ENCODE measurements at regions not wholly inside any gene's neighbourhood (a gene's known extent, or its start where the extent isn't known, plus 50 kb on each side); places are given as distances from the start of the nearest gene placed in this dataset.

DNA sequence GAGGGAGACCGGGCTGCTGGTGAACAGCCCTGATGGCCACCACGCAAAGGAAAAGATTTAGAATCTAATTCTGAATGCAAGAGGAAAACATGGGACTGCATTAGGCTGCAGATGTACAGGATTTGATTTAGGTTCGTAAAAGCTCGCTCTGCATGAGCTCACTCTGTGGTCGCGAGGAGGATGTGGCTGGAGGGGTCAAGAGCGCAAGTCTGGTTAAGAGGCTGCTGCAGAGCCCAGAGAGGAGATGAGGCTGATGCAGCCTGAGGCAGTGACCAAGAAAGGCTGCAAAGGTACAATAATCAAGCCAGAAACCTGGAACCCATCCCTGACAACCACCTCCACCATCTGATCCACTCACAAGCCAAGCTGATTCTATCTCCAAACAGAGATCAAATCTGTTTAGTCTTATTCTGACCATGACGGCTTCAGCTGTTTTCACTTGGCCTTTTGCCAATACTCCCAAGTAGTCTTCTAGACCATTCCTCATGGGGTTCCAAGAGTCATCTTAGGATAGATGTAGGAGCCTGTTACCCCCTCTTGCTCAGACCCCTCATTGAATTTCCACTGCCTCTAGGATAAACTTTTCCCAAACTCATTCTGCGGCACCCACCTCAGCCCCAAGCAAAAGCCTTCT is 58.9 kb upstream of the ARL4C start:
- no peak overlapping the region for H4K5ac ChIP-seq (ENCODE audit: insufficient read length, low read depth, low read length)
- H2BK120ac ChIP-seq (ENCODE audit: low read depth, low read length, poor library complexity, severe bottlenecking) = no peak overlapping the region
- H2BK20ac ChIP-seq (ENCODE audit: low read depth, low read length, poor library complexity, severe bottlenecking) = no peak overlapping the region
- H3K14ac ChIP-seq (ENCODE audit: insufficient read depth, low read length) = no peak overlapping the region
- TF ChIP-seq, protein P1, sequence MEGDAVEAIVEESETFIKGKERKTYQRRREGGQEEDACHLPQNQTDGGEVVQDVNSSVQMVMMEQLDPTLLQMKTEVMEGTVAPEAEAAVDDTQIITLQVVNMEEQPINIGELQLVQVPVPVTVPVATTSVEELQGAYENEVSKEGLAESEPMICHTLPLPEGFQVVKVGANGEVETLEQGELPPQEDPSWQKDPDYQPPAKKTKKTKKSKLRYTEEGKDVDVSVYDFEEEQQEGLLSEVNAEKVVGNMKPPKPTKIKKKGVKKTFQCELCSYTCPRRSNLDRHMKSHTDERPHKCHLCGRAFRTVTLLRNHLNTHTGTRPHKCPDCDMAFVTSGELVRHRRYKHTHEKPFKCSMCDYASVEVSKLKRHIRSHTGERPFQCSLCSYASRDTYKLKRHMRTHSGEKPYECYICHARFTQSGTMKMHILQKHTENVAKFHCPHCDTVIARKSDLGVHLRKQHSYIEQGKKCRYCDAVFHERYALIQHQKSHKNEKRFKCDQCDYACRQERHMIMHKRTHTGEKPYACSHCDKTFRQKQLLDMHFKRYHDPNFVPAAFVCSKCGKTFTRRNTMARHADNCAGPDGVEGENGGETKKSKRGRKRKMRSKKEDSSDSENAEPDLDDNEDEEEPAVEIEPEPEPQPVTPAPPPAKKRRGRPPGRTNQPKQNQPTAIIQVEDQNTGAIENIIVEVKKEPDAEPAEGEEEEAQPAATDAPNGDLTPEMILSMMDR (conservative IDR thresholded peaks at IDR 0.05) = no peak
- no peak overlapping the region for H3T11ph ChIP-seq (ENCODE audit: low read length)
- H2AFZ ChIP-seq (ENCODE audit: low read length) = no peak overlapping the region
- no peak overlapping the region for H3K27ac ChIP-seq (ENCODE audit: insufficient read length, low read depth, low read length)
- Mint-ChIP-seq H3K36me3 (ENCODE audit: insufficient read depth in 1 of 3, low read depth in 3 of 3) (peaks cover 3 to 19% (median 6%) of the 10 kb centered on the region in 3 experiments; a peak in 6 of 7 replicates), H3K27me3 (ENCODE audit: low read depth) (peaks cover 2% of the 10 kb centered on the region), H3K9me3 (peaks cover 12 to 14% of the 10 kb centered on the region in 2 experiments), H3K27ac (no peak overlapping the region), H3K4me3 (no peak overlapping the region), H3K4me1 (peaks cover 4 to 14% of the 10 kb centered on the region in 2 experiments)
- no peak overlapping the region for H2BK5ac ChIP-seq (ENCODE audit: insufficient read length, low read length)
- no peak overlapping the region for H3K18ac ChIP-seq (ENCODE audit: insufficient read length, low read depth, low read length)
- H3K79me2 ChIP-seq (ENCODE audit: insufficient read depth, low read length) = no peaks in the 10 kb centered on the region
- WGBS (ENCODE audit: extremely low coverage, insufficient read length, low lambda C conversion rate) = no CpG with 5 or more reads among the region's 9 CpGs
- H3K27me3 ChIP-seq (ENCODE audit: insufficient read depth, low read length) = no peaks in the 10 kb centered on the region
- H3K4me2 ChIP-seq (ENCODE audit: insufficient read depth, insufficient read length, low read length) = no peak overlapping the region
- no peaks in the 10 kb centered on the region for H3K79me1 ChIP-seq (ENCODE audit: insufficient read depth, low read depth, low read length, poor library complexity, severe bottlenecking)
- H3K56ac ChIP-seq (ENCODE audit: insufficient read length, low read depth, low read length) = no peak overlapping the region
- no peak overlapping the region for H4K91ac ChIP-seq (ENCODE audit: insufficient read length, low read depth, low read length)
- H3K4ac ChIP-seq (ENCODE audit: low read depth, low read length) = no peak overlapping the region
- no peak overlapping the region for H2BK15ac ChIP-seq (ENCODE audit: low read depth, low read length)
- H3K23ac ChIP-seq (ENCODE audit: insufficient read length, low read depth, low read length) = no peak overlapping the region
- no peaks in the 10 kb centered on the region for H3K23me2 ChIP-seq (ENCODE audit: insufficient read length, low read depth, low read length, poor library complexity, severe bottlenecking)
- H4K20me1 ChIP-seq (ENCODE audit: control insufficient read depth, insufficient read depth, insufficient read length) = no peaks in the 10 kb centered on the region
- H3K9ac ChIP-seq (ENCODE audit: extremely low read depth, insufficient read length, low read length) = no peak overlapping the region
- no peak overlapping the region for H2BK12ac ChIP-seq (ENCODE audit: insufficient read length, low read depth, low read length)
- H3K9me3 ChIP-seq (ENCODE audit: control insufficient read depth, low read depth, low read length) = no peaks in the 10 kb centered on the region
- H4K8ac ChIP-seq (replicated peaks; ENCODE audit: insufficient read length, low read depth, low read length) = no peak overlapping the region
- DNase-seq = no peak
- H2AK5ac ChIP-seq (ENCODE audit: insufficient read length, low read length) = no peak overlapping the region
- 0 out of 2 replicates have a peak, but pooled peaks cover 2% of the 10 kb centered on the region for H3K4me1 ChIP-seq (ENCODE audit: insufficient read depth, low read length)
